ENCODE measurements at regions not wholly inside any gene's neighbourhood (a gene's known extent, or its start where the extent isn't known, plus 50 kb on each side); places are given as distances from the start of the nearest gene placed in this dataset.
A peak's percentile ranks its signal among the peaks of the same experiment; 100 is the strongest.

DNA sequence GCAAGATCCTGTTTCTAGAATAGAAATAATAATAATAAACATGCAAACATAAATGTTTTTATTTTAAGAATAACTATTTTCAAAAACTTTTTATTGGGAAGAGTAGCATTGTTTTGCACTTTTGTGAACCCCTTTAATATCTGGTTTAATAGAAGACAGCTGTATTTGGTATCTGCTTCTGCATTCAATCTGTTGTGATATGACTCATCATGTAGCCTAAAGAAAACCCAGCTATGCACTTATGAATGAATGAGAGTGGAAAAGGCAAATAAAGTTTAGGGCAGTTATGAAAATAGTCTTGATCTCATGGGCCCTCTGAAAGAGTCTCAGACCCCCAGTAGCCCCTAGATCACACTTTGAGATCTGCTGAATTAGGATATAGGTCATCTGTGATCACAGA is 100.4 kb upstream of the PPP2R3A start:
- DNase-seq (ENCODE audit: low read depth in 2 of 2), result no peak

DNA sequence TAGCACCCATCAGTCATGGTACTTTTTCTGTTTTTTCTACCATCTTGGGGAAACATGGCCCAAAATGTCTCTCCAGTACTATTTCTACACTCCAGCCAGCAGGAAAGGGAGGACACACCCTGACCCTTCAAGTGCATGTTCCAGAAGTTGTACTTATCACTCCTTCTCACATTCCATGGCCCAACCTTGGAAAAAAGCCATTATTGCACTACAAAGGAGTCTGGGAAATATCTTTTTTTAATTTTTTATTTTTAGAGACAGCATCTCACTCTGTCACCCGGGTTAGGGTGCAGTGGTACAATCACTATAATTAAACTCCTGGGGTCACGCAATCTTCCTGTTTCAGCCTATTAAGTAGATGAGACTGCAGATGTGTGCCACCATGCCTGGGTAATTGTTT is 100.0 kb upstream of the PPP2R3A start:
- DNase-seq (ENCODE audit: low read depth in 2 of 2), result no peak

DNA sequence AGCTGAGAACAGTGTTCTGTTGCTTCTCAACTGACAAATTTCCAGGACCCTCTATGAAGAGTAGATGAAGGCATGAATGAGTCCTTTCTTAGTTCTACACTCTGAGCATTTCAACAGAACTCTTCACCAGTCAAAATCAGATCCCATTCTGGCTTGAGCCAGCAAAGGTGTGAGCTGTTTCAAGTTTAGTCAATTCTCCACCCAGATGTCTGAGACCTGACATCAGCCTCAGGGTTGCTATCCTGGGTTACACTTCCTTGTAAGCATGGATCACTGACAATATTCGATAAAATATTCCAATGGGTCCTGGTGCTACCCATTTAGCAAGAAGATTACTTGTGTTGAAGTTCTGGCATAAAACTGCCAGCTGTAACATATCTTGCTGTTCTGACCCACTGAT is 97.6 kb upstream of the PPP2R3A start:
- no peak for DNase-seq (ENCODE audit: low read depth in 2 of 2)

DNA sequence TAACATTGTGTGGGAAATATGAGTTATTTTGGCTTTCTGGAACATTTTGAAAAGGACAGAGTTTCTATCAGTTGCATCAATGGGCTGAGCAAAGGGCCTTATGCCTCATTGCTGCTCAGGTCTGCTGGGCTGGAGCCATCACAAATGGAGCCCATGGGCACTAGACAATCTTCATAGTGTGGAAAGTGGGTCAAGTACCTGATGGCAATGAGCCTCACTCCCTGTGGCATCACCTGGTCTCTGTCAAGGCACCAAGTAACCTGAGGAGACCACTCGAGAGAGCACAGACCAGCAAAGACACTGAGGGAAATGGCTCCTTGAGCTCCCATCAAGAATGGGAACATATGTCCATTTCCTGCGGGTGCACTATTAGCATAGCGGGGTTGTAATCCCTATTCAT is 96.7 kb upstream of the PPP2R3A start:
- DNase-seq (ENCODE audit: low read depth in 2 of 2), result no peak

DNA sequence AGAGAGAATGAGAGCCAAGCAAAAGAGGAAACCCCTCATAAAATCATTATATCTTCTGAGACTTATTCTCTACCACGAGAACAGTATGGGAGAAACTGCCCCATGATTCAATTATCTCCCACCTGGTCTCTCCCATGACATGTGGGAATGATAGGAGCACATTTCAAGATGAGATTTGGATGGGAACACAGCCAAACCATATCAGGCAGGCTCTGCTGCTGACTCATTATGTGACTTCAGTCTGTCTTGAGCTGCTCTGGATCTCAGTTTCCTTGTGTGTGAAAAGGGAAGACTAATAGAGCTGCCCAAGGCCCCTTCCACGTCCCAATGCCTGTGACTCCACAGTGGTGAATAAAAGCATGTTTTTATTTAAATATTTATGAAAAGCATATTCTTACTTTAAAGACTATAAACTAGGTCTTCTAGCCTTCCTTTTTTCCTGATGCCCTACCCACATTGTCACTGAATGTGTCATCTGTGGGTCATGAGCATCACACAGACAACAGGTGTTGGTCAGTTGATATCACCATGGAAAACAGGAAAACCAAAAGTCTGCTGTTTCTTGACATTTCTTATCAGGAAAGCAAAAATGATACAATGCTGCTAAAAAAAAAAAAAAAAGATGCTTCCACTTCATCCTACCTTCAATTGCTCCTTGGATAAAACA is 96.0 kb upstream of the PPP2R3A start:
- no peak for DNase-seq (ENCODE audit: low read depth in 2 of 2)

DNA sequence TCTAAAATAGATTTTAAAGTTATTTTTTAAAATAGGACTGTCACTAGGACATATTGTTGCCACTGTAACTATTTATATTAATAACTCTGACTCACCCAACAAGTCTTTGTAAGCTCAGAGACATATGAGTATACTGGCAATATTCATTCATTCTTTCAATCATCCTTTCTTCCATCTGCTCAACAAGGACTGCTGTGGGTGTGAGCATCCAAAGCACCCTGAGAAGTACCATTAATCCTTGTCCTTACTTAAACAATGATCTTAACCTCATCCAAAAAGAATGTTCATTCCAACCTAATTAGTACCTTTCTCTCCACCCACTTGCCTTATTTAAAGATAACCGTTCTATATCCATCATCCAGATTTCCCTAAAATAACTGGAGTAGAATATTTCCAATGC is 94.2 kb upstream of the PPP2R3A start:
- DNase-seq (ENCODE audit: low read depth in 2 of 2), result no peak

DNA sequence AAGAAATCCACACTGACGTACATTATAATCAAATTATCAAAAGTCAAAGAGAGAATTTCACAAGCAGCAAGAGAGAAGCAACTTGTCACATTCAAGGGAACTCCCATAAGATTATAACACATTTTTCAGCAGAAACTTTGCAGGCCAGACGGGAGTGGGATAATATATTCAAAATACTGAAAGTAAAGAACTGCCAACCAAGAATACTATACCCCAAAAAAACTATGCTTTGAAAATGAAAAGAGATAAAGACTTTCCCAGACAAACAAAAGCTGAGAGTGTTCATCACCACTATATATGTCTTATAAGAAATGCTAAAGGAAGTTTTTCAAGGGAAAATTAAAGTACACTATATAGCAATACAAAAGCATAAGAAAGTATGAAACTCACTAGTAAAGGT is 91.5 kb upstream of the PPP2R3A start:
- no peak for DNase-seq (ENCODE audit: low read depth in 2 of 2)

DNA sequence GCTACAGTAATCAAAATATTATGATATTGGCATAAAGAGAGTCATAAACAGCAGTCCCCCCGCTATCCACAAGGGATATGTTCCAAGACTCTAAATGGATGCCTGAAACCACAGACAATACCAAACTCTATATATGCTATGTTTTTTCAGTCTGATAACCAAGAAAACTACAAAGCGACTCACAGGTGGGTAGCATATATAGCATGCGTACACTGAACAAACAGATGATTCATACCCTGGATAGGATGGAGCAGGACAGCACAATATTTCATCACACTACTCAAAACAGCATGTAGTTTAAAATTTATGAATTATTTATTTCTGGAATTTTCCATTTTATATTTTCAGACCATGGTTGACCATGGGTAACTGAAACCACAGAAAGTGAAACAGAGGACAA is 87.0 kb upstream of the PPP2R3A start:
- no peak for DNase-seq (ENCODE audit: low read depth in 2 of 2)

DNA sequence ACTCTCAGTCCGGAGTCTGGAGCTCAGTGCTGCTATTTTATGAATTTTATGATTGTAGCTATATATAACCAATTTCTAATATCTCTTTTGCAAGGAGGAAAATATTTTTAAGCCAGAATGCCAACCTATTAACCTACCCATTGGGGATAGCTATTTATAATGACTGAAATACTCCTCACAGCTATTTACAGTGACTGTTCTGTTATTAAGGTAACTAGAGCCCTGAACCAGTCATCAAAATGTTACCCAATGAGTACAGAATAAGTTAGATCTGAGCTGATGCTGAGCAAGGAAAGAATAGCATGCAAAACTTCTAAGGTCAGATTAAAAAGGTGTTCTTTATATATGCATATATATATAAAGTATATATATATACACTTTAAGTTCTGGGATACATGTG is 79.6 kb upstream of the PPP2R3A start:
- no peak for DNase-seq (ENCODE audit: low read depth in 2 of 2)

DNA sequence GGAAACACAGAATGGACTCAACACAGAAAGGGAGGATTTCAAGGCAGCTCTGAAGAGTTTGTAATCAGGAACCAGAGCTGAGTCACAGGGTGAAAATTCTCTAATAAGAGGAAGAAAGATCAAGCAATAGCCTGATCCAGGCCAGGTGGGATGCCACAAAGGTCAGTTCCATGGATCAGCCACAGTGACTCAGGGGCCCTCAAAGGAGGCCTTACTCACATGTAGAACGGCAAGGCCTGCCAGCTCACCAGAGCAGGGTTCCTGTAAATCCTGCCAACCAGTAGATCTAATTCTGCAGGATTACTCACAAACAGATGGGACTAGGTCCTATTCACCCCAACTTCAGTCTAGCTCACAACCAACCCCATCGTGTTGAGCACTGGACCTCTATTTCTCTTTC is 78.3 kb upstream of the PPP2R3A start:
- DNase-seq (ENCODE audit: low read depth in 2 of 2), result no peak

DNA sequence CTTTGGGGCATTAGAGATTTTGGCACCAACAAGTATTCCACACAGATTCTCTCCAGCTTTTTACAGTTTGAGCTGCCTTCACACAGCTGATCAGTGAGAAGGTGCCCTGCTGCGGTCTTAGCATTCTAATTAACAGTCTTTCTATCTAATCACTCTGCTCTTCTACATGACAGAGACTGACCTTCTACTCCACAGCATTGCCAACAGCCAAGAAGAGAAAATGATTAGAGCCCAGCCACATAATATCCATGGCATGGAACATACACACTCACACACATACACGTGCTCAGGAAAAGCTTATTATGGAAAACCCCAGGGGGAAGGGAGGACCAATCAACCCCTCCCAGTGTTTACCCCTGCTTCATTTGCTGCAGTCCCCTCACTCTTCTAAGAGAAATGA is 76.1 kb upstream of the PPP2R3A start:
- DNase-seq (ENCODE audit: low read depth in 2 of 2), result no peak

DNA sequence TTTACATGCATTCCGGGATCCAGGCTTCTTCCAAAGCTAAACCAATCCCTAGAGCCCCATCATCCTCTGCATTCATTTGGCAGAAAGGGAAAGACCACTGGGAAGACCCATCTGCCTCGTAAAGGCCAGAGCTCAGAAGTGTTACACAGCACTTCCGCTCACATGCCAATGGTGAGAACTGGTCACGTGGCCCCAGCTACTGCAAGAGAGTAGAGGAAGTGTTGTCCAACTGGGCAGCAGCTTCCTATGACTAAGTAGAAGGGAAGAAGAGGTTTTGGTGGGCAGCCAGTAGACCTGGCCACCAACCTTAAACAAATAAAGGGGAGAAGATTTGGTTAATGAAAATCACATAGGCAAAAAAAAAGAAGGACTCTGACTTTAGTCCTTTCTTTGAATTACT is 74.4 kb upstream of the PPP2R3A start:
- no peak for DNase-seq (ENCODE audit: low read depth in 2 of 2)

DNA sequence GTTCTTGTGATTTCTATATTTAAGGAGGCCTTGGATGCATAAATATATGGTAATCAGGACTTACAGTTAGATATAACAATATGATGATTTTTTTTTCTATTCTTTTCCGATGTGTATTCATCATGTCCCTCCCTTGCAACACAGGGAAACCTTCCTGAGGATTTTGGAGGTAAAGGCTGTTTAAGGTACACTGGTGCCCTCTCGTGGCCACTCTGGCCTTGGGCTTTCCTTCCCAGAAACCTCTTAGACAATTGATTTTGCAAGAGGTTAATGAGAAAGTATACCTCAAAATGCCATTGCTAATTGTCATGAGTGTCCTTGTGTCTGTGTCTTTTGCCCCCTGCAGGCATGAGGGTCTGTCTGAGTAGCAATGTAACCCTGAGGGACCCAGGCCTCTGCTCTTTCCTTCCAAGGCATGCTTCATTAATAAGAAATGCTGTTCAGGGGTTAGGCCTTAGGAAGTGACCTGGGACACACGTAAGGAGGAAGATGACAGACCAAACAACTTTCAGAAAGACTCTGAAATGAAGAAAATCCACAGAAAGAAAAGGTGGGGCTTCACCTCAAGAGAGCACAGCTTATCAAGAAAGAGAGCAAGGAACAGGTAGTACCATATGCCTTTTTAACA is 70.3 kb upstream of the PPP2R3A start:
- DNase-seq (ENCODE audit: low read depth in 2 of 2), result peak; percentile 4 to 52

DNA sequence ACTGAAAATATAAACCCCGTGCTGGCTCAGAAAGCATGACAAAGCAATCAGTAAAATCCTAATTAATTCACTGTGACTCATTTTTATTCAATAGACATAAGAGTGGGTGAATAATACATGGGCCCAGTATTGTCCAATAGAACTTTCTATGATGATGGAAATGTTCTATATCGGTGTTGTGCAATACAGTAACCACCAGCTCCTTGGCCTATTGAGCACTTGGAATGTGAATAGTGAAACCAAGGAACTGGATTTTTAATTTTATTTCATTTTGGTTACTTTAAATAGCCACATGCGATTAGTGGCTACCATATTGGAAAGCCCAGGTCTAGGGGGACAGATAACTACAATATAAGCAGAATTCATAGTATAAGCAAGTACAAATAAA is 69.8 kb upstream of the PPP2R3A start:
- DNase-seq (ENCODE audit: low read depth in 2 of 2), result no peak

DNA sequence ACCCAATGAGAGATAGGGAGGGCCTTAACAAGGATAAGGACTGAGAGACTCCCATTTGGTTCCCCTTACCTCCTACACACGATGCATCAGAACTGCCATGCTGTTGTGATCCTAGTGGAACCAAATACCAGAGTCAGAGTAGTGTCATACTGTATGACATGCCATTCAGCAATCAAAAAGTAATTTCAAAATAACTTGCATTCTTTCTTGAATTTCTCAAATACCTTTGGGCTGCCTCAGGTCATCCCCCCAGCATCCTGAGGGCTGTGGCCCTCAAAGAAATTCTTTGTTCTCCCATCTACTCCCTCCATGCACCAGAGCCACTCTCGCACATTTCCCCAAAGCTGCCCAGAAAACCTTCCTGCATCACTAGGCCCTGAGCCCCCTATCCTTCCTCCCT is 68.9 kb upstream of the PPP2R3A start:
- no peak for DNase-seq (ENCODE audit: low read depth in 2 of 2)

DNA sequence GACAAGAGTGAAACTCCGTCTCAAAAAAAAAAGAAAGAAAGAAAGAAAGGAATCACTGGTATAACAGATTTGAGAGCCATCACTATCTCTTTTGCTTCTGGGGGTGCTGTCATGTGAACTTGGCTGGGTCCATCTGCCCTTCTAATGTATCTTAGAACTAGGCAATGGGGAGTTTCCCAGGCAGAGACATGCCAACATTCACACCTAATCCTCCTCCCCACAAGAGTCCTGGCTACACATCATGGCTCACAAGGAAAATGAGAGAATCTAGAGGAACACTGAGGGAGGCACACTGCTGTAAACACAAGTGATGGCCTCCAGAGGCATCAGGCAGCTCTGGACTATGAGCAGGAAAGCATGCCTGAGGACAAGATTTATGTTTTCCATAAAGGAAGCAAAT is 67.8 kb upstream of the PPP2R3A start:
- no peak for DNase-seq (ENCODE audit: low read depth in 2 of 2)

DNA sequence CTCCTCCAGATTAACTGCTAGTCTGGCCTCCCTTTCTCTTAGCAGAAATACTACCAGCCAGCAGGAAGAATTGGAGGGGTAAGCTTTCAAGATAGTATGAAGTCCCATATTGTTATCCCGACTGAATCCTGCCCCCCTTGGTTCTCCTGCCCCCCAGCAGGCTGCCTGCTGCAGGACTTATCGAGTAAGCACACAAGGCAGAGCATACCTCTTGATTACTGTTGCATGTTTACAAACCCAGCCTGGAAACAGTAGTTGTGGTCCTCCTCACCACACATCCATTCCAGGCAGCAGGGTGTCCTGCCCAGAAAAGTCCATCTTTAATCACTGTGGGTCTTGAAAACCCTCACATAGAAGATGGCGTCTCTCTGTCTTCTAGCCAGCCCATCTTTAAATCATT is 66.8 kb upstream of the PPP2R3A start:
- no peak for DNase-seq (ENCODE audit: low read depth in 2 of 2)

DNA sequence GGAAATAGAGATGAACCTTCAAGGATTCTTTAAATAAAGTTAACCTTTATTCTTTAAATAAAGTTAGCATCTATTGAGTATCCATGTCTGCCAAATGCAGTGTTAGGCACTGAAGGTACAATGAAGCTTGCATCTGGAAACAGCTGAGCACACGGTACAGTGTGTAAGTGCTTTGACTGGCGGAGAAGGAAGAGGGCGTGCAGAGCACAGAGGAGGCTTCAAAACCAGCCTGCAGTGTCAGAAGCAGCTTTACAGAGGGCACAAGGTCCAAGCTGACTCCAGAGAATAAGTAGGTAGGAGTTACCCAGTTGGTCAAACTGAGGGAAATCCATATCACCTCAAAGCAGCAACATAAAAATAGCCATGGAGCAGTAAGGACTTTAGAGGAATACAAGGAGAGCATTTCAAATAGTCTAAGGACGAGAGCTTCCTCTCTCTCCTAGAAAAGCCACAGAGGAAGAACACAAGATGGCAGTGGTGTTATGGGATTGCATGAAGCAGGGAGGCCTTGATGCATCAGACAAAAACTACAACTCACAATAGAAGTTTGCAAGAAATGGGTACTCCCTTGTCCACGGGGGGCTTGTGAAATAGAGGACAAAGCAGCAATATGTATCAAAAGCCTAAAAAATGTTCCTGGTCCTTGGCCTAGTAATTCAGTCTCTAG is 60.3 kb upstream of the PPP2R3A start:
- DNase-seq (ENCODE audit: low read depth in 2 of 2), result no peak

DNA sequence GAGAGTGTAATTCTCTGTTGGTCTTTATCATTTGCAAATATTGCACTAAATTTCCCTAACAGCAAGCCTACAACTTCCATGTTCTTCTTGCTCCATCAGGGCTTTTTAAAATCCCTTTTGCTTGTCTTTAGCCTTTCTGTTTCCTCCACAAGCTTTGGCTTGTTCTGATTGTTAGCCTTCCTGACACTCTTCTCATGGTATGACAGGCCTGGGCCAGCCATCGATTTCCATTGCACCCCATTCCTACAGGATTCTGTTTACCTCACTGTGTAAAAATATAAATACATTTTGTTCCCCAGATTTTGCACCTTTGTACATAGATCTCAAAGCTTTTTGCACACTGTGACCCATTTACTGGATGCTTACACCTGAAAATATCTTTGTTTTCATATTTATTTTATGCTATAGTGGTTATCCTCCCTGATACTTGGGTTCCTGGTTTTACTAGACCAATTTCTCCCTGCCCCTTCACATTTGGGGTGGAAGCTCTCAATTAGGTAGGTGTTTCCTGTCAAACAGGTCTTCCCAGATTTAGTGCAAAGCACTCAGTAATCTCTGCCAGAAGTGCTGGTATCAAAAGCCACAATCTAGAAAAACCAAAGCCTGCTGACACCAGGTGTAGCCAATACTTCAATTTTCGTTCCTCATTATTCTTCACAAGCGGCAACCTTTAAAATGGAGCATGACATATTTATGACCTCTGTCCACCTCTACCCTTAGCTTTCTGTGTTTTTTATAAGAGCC is 57.9 kb upstream of the PPP2R3A start:
- DNase-seq (ENCODE audit: low read depth in 2 of 2), result no peak

DNA sequence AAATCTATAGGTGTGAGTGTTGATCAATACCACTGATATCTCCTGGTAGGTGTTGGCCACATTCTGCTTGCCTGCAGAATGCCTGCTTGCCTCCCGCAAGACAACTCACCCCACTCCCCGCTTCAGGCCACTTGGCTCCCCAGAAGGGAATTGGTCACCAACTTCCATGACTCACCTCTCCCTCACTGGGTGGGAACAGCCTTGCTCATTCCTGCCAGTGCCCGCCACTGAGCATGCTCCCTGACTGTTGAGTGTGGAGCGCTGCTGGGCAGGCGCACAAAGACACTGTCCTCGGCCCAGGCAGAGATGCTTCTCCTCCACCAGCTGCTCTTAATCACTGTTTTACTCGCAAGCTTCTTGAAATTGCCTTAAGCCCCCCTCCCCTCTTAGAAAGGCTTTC is 57.3 kb upstream of the PPP2R3A start:
- DNase-seq (ENCODE audit: low read depth in 2 of 2), result no peak

DNA sequence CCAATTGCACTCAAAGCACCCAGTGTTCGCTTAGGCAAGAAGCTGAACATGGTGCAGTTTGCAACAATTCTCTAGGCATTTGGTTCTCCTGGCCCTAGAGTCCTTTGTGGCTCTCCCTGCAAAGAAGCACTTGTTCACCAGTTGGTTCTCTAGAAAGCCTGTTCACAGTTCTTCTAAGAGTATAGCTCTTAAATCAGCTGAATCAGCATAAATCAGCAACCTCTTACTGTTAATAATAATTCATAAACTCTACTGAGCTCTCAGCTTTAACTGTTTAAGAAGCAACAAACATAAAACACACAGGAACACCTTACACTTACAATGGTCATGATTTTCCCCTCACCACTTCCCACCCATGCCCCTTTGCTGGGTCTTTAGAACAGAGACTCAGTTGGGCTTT is 56.8 kb upstream of the PPP2R3A start:
- no peak for DNase-seq (ENCODE audit: low read depth in 2 of 2)

DNA sequence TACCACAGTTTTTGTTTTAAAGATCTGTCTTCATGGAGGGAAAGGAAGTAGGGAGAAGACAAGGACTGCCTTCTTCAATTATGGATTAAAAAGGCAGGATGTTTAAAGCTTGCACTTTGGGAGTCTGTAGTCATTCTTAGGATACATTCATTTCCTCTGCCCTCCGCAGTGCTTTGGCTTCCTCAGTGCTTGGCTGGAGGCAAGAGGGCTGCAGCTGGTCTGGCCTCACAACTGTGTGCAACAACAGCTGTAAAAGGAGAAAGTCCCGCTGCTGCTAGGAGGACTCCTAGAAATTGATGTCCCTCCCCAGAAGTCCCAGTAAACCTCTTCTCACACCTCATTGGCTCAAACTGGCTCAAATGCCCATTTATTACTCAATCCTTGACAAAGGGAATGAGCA is 54.4 kb upstream of the PPP2R3A start:
- DNase-seq (ENCODE audit: low read depth in 2 of 2), result no peak

DNA sequence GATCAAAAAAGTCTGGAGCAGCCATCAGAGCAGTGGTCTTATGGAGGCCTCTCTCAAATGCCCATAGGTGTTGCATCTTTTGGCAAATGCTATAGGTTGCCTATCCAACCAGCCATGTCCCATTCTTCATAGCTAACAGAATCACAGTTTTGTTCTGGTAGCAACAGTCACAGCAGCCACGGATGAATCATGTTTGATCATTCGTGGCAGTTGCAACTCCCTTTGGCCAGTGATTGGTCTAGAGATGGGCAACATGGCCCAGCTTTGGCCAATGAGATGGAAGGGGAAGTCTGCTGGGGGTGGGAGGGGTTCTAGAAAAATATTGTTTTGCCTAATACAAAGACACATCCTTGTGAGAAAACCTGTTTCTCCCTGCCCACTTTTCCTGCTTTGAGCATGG is 50.3 kb upstream of the PPP2R3A start:
- no peak for DNase-seq (ENCODE audit: low read depth in 2 of 2)
